ENCODE measurements at regions not wholly inside any gene's neighbourhood (a gene's known extent, or its start where the extent isn't known, plus 50 kb on each side); places are given as distances from the start of the nearest gene placed in this dataset.

GRCh38 chr6:90663873-90664272 is 77.0 kb upstream of the MAP3K7 start:
- no peak for DNase-seq

DNA sequence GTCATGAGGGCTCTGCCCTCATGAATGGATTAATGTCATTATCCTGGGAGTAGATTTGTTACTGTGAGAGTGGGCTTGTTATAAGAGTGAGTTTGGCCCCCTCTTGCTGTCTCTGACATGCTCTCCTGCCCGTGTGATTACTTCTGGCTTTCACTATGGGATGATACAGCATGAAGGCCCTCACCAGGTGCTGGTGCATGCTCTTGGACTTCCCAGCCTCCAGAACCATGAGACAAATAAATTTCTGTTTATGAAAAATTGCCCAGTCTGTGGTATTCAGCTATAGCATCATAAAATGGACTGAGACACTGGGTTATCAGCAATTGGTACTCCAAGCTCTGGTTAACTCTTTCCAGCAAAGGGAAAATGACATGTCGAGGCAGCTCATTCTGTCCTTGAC is 76.2 kb upstream of the MAP3K7 start:
- DNase-seq = no peak

DNA sequence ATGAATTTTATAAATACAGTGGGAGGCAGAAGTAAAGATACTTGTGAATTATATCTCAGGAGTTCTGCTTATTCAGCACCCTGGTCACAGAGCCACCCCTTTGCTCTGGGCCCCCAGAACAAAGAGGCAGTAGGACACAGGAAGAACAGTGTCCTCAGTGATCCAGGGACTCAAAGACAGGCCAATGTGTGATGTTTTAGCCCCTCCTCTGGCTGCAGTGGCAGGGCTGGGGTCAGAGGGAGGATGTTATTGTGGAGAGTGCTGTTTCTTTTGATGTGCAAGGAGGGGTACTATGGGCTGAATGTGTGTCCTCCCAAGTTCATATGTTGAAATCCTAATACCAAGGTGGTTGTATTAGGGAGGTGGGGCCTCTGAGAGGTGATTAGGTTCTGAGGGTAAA is 74.1 kb upstream of the MAP3K7 start:
- no peak for DNase-seq

DNA sequence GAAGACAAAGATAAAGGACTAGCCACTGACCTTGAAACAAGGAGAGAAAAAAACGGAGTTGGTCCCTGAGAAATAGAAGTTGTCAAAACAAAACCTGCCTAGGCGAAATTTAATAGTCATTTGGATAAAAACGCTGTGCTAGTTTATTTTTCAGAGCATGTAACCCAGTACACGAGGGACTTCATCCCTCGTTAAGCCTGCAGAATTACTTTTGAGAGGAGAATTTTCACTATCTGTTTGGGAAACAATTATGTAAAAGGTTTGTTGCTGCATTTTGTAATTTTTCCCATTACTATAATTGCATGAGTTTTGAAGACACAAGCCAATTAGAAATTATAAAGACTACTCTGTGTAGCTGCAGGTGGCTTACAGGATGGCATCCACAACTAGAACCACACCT is 71.6 kb upstream of the MAP3K7 start:
- DNase-seq = no peak

GRCh38 chr6:90656325-90656724 is 69.5 kb upstream of the MAP3K7 start:
- DNase-seq = no peak

- DNase-seq = no peak
These were observed 67.9 kb upstream of the MAP3K7 start for GRCh38 chr6:90654806-90655205.

GRCh38 chr6:90654166-90654565 is 67.3 kb upstream of the MAP3K7 start:
- DNase-seq = no peak

DNA sequence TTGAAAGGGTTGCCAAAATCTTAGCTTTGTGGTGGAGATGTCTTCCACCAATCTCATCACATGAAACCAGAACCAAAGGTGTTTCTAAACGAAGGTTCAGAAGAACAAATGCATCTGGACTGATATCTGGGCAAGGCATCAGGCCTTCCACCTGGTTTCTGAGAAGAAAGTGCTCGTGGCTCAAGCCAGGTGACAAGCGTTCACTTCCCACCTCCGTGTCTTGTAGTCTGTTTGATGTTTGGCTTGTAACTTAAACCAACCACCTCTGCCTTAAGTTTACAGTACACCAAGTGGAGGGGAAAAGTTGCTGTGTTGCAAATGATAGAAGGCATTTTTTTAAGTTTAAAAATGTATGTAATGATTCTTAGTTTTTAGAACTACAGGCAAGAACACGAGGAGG is 66.9 kb upstream of the MAP3K7 start:
- no peak for DNase-seq

DNA sequence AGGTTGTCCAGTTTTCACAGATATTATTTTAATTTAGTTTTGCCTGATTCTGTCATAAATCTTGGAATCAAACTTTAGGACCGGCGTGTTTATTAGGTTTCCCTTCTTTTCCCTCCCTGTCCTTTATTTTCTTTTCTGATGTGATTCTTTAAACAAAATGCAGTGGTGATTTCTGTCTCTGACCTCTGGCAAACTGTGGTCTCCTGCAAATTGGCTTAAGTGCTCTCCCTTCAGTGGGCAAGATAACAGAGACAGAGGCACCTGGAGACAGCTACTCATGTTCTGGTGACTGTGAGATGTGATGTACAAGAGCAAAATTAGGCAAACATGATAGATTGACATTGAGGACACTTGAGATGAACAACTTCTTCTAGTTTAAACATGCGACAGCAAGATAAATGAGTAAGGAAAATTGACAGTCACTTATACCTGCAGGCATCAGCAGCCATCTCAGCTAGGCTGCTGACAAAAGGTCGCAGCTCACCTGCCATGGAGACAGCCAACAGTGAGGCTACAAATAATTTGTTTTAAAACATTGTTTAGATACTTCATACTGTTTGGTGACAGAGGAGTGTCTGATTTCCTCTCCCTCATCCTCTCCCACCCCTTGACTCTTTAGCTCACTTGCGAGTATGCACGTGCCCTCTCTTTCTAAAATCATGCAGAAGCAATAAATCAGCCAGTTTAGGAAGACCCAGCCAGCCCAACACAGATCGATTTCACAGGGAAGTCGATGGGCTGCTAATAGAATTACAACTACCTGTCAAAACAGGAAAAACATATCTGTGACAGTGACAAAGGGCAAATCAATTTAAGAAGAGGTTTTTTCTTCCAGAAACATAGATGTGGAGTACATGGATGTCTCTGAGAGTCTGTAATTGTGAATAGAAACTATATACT is 63.4 kb upstream of the MAP3K7 start:
- no peak for DNase-seq

DNA sequence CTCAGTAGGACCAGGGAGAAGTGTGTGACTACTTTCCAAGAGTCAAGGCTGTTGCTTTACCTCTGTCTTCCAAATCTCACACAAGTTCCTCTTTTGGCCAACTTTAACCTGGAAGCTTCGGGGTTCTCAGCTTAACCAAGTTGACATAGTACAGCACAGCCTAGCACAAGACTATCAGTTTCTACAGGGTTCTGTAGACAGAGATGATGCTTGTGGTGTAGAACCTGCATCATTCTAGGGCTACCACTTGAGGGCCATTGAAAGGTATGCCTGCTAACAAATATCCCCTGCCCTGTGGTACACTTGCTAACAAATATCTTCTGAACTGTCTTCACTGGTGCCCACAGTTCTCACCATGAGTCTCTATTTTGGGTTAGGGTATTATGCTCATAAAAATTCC is 62.0 kb upstream of the MAP3K7 start:
- DNase-seq = no peak

- no peak for DNase-seq
These were observed 60.1 kb upstream of the MAP3K7 start for GRCh38 chr6:90646940-90647339.

- DNase-seq = no peak
These were observed 58.8 kb upstream of the MAP3K7 start for GRCh38 chr6:90645634-90646033.

DNA sequence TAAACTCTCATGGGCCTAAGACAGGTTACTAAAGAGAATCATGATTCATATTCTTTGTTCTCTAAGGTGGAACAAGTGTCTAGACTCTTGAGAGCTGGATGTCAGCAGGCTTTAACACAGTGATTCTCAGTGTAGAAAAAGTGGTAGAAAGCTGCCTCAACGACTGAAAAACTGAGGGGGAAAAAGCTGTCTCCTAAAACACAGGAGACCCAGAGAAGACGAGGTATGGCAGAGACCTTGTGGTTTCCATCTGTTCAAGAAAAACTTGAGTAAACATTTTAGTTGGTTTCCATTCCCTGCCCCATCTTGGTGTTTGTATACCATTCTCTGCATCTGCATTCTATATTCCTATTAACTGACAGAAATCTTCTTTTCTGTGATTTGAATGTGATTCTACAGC is 57.6 kb upstream of the MAP3K7 start:
- DNase-seq = no peak

DNA sequence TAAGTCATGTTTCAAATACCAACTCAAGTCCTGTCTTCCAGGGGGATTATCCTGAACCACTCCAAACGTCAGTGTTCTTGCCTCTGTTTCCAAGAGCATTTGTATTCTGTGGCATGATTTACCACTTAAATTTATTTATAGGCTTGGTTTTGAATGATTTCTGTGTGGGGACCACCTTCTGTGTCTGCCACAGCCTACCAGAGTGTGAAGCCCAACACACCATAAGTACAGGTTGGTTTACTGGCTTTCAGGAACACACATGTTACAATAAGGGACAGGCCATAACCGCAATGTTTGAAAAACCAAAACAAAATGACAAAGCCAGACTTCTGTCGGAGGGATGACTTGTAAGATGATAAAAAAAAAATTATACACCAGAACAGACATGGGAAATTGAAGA is 56.5 kb upstream of the MAP3K7 start:
- DNase-seq = no peak

DNA sequence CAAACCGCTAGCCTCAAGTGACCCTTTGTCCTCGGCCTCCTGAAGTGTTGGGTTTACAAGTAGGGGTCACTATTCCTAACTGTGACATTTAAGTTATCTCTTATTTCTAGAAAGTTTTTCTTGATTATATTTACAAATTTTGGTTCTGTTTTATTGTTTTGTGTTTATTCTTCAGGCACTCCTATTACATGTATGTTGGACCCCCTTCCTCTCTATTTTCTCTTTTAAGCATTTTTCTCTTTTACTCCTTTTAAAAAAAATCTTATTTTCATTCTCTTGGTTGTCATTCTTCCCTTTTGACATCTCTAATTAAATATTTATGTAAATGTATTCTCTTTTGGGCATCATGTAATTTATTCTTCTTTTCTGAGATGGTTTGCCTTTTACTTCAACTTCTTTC is 50.4 kb upstream of the MAP3K7 start:
- DNase-seq = no peak
